ENCODE measurements at regions not wholly inside any gene's neighbourhood (a gene's known extent, or its start where the extent isn't known, plus 50 kb on each side); places are given as distances from the start of the nearest gene placed in this dataset.

DNA sequence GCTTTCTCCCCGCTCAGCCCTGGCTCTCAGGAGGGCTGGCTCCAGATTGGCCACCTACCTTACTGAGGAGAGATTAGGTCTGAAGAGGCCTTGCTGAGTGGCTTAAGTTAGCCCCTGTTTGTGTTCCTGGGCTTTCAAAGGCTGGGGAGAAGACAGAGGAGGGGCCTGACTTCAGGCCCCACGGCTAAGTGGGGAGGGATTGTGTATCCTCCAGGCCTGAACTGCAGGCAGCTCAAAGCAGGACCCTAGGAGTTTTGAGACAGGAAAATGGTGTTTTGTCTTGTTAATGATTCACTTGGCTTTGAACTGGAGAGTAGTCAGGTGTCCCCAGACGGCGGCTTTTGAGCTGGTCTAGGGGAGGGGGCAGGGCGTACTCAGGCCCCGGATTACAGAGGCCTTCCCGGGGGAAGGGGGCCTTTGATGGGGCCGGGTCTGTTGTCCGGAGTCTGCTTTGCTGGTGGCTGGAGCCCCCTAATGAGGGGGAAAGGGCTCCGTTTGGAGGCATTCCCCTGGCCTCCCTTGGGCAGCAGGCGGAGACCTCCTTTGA is 162.0 kb upstream of the SMIM23 start (continued):
- TF ChIP-seq, protein P1, sequence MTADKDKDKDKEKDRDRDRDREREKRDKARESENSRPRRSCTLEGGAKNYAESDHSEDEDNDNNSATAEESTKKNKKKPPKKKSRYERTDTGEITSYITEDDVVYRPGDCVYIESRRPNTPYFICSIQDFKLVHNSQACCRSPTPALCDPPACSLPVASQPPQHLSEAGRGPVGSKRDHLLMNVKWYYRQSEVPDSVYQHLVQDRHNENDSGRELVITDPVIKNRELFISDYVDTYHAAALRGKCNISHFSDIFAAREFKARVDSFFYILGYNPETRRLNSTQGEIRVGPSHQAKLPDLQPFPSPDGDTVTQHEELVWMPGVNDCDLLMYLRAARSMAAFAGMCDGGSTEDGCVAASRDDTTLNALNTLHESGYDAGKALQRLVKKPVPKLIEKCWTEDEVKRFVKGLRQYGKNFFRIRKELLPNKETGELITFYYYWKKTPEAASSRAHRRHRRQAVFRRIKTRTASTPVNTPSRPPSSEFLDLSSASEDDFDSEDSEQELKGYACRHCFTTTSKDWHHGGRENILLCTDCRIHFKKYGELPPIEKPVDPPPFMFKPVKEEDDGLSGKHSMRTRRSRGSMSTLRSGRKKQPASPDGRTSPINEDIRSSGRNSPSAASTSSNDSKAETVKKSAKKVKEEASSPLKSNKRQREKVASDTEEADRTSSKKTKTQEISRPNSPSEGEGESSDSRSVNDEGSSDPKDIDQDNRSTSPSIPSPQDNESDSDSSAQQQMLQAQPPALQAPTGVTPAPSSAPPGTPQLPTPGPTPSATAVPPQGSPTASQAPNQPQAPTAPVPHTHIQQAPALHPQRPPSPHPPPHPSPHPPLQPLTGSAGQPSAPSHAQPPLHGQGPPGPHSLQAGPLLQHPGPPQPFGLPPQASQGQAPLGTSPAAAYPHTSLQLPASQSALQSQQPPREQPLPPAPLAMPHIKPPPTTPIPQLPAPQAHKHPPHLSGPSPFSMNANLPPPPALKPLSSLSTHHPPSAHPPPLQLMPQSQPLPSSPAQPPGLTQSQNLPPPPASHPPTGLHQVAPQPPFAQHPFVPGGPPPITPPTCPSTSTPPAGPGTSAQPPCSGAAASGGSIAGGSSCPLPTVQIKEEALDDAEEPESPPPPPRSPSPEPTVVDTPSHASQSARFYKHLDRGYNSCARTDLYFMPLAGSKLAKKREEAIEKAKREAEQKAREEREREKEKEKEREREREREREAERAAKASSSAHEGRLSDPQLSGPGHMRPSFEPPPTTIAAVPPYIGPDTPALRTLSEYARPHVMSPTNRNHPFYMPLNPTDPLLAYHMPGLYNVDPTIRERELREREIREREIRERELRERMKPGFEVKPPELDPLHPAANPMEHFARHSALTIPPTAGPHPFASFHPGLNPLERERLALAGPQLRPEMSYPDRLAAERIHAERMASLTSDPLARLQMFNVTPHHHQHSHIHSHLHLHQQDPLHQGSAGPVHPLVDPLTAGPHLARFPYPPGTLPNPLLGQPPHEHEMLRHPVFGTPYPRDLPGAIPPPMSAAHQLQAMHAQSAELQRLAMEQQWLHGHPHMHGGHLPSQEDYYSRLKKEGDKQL (CRISPR knock-in tag; IDR thresholded peaks at IDR 0.05; ENCODE audit: low read depth) = no peak
- TF ChIP-seq, protein P2, sequence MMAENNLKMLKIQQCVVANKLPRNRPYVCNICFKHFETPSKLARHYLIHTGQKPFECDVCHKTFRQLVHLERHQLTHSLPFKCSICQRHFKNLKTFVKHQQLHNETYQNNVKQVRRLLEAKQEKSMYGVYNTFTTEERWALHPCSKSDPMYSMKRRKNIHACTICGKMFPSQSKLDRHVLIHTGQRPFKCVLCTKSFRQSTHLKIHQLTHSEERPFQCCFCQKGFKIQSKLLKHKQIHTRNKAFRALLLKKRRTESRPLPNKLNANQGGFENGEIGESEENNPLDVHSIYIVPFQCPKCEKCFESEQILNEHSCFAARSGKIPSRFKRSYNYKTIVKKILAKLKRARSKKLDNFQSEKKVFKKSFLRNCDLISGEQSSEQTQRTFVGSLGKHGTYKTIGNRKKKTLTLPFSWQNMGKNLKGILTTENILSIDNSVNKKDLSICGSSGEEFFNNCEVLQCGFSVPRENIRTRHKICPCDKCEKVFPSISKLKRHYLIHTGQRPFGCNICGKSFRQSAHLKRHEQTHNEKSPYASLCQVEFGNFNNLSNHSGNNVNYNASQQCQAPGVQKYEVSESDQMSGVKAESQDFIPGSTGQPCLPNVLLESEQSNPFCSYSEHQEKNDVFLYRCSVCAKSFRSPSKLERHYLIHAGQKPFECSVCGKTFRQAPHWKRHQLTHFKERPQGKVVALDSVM (CRISPR knock-in tag; IDR thresholded peaks at IDR 0.05) = peak; percentile 68; the same call in 1 of the 2 replicates
- TF ChIP-seq, protein P3, sequence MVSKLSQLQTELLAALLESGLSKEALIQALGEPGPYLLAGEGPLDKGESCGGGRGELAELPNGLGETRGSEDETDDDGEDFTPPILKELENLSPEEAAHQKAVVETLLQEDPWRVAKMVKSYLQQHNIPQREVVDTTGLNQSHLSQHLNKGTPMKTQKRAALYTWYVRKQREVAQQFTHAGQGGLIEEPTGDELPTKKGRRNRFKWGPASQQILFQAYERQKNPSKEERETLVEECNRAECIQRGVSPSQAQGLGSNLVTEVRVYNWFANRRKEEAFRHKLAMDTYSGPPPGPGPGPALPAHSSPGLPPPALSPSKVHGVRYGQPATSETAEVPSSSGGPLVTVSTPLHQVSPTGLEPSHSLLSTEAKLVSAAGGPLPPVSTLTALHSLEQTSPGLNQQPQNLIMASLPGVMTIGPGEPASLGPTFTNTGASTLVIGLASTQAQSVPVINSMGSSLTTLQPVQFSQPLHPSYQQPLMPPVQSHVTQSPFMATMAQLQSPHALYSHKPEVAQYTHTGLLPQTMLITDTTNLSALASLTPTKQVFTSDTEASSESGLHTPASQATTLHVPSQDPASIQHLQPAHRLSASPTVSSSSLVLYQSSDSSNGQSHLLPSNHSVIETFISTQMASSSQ (IDR thresholded peaks at IDR 0.05; ENCODE audit: low read depth) = peak; percentile 88
- TF ChIP-seq, protein P3 (CRISPR knock-in tag; IDR thresholded peaks at IDR 0.05; ENCODE audit: borderline replicate concordance) = peak; percentile 94
- TF ChIP-seq, protein P4, sequence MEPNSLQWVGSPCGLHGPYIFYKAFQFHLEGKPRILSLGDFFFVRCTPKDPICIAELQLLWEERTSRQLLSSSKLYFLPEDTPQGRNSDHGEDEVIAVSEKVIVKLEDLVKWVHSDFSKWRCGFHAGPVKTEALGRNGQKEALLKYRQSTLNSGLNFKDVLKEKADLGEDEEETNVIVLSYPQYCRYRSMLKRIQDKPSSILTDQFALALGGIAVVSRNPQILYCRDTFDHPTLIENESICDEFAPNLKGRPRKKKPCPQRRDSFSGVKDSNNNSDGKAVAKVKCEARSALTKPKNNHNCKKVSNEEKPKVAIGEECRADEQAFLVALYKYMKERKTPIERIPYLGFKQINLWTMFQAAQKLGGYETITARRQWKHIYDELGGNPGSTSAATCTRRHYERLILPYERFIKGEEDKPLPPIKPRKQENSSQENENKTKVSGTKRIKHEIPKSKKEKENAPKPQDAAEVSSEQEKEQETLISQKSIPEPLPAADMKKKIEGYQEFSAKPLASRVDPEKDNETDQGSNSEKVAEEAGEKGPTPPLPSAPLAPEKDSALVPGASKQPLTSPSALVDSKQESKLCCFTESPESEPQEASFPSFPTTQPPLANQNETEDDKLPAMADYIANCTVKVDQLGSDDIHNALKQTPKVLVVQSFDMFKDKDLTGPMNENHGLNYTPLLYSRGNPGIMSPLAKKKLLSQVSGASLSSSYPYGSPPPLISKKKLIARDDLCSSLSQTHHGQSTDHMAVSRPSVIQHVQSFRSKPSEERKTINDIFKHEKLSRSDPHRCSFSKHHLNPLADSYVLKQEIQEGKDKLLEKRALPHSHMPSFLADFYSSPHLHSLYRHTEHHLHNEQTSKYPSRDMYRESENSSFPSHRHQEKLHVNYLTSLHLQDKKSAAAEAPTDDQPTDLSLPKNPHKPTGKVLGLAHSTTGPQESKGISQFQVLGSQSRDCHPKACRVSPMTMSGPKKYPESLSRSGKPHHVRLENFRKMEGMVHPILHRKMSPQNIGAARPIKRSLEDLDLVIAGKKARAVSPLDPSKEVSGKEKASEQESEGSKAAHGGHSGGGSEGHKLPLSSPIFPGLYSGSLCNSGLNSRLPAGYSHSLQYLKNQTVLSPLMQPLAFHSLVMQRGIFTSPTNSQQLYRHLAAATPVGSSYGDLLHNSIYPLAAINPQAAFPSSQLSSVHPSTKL (CRISPR knock-in tag; IDR thresholded peaks at IDR 0.05) = peak; percentile 27; the same call in 1 of the 2 replicates
- TF ChIP-seq, protein P5, sequence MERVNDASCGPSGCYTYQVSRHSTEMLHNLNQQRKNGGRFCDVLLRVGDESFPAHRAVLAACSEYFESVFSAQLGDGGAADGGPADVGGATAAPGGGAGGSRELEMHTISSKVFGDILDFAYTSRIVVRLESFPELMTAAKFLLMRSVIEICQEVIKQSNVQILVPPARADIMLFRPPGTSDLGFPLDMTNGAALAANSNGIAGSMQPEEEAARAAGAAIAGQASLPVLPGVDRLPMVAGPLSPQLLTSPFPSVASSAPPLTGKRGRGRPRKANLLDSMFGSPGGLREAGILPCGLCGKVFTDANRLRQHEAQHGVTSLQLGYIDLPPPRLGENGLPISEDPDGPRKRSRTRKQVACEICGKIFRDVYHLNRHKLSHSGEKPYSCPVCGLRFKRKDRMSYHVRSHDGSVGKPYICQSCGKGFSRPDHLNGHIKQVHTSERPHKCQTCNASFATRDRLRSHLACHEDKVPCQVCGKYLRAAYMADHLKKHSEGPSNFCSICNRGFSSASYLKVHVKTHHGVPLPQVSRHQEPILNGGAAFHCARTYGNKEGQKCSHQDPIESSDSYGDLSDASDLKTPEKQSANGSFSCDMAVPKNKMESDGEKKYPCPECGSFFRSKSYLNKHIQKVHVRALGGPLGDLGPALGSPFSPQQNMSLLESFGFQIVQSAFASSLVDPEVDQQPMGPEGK (CRISPR knock-in tag; IDR thresholded peaks at IDR 0.05) = peak; percentile 58
- TF ChIP-seq MIXL1 (CRISPR knock-in tag; IDR thresholded peaks at IDR 0.05) (peak; percentile 49; the same call in 1 of the 2 replicates), NKX3-1 (CRISPR knock-in tag; IDR thresholded peaks at IDR 0.05) (no peak), ZBTB7B (CRISPR knock-in tag; IDR thresholded peaks at IDR 0.05) (0 out of 2 replicates have a peak, but pooled peaks have one; percentile 39), PITX1 (CRISPR knock-in tag; IDR thresholded peaks at IDR 0.05) (0 out of 2 replicates have a peak, but pooled peaks have one; percentile 25), KLF15 (CRISPR knock-in tag; IDR thresholded peaks at IDR 0.05; ENCODE audit: borderline replicate concordance) (no peak)

All from HepG2 (cell line).